ENCODE measurements at regions not wholly inside any gene's neighbourhood (a gene's known extent, or its start where the extent isn't known, plus 50 kb on each side); places are given as distances from the start of the nearest gene placed in this dataset.
A peak's percentile ranks its signal among the peaks of the same experiment; 100 is the strongest.

- ChIA-PET POLR2A (no interaction called here), RAD21 (ENCODE audit: low non-redundant PET in 1 of 2, low total read pairs in 2 of 2, uncharacterized antibody in 2 of 2, unreplicated experiment in 2 of 2) (no interaction called here), CTCF (no interaction called here)
- no peaks in the 10 kb centered on the region for H3K27me3 ChIP-seq (ENCODE audit: insufficient read depth, low read length)
- H3K9me2 ChIP-seq (ENCODE audit: insufficient read depth): no peaks in the 10 kb centered on the region
- H3K9ac ChIP-seq (ENCODE audit: low read length): no peak overlapping the region
- H3K4me1 ChIP-seq (ENCODE audit: control insufficient read depth in 1 of 2, insufficient read depth in 2 of 2, low read length in 2 of 2): no peaks in the 10 kb centered on the region
- no peak for DNase-seq (ENCODE audit: low read depth, low spot score)
- BruUV-seq (replicated peaks): no TSS peak
- no peaks in the 10 kb centered on the region for H4K20me1 ChIP-seq (ENCODE audit: insufficient read depth)
- no peak overlapping the region for H3K27ac ChIP-seq (ENCODE audit: low read depth, low read length)
- no peak overlapping the region for H2AFZ ChIP-seq (ENCODE audit: low read depth, low read length, poor library complexity, severe bottlenecking)
- H3K4me3 ChIP-seq (replicated peaks in 1 of 2; ENCODE audit: low read depth in 1 of 2, low read length in 2 of 2): no peak overlapping the region
- no peak for TF ChIP-seq EZH2phosphoT487 (IDR thresholded peaks at IDR 0.05; ENCODE audit: borderline replicate concordance)
- no peak for TF ChIP-seq MAX (IDR thresholded peaks at IDR 0.05)
- H3K36me3 ChIP-seq (ENCODE audit: control insufficient read depth in 1 of 2, insufficient read depth in 2 of 2, low read length in 2 of 2): no peaks in the 10 kb centered on the region
- ATAC-seq: no peak
- no peaks in the 10 kb centered on the region for H3K79me2 ChIP-seq (ENCODE audit: insufficient read depth, low read length)
- no peaks in the 10 kb centered on the region for H3K9me3 ChIP-seq (ENCODE audit: control insufficient read depth in 1 of 2, insufficient read depth in 1 of 2, low read depth in 1 of 2, low read length in 2 of 2)
- H3K4me2 ChIP-seq (ENCODE audit: low read length): no peak overlapping the region
- intact Hi-C loops (cut with micrococcal nuclease): no loop called here
These were observed 461.3 kb downstream of the TMEM232 start for GRCh38 chr5:110265162-110265561.

GRCh38 chr5:110267714-110268113, 458.8 kb downstream of the TMEM232 start:
- Histone ChIP-seq H3K36me3 (ENCODE audit: control insufficient read depth in 1 of 2, insufficient read depth in 2 of 2, low read length in 2 of 2) (no peaks in the 10 kb centered on the region), H3K4me1 (ENCODE audit: control insufficient read depth in 1 of 2, insufficient read depth in 2 of 2, low read length in 2 of 2) (no peaks in the 10 kb centered on the region), H3K27ac (ENCODE audit: low read depth, low read length) (no peak overlapping the region), H2AFZ (ENCODE audit: low read depth, low read length, poor library complexity, severe bottlenecking) (no peak overlapping the region), H3K79me2 (ENCODE audit: insufficient read depth, low read length) (no peaks in the 10 kb centered on the region), H3K27me3 (ENCODE audit: insufficient read depth, low read length) (no peaks in the 10 kb centered on the region), H3K9ac (ENCODE audit: low read length) (no peak overlapping the region), H3K9me3 (ENCODE audit: control insufficient read depth in 1 of 2, insufficient read depth in 1 of 2, low read depth in 1 of 2, low read length in 2 of 2) (no peaks in the 10 kb centered on the region), H3K4me3 (replicated peaks in 1 of 2; ENCODE audit: low read depth in 1 of 2, low read length in 2 of 2) (no peak overlapping the region), H4K20me1 (ENCODE audit: insufficient read depth) (no peaks in the 10 kb centered on the region), H3K4me2 (ENCODE audit: low read length) (no peak overlapping the region), H3K9me2 (ENCODE audit: insufficient read depth) (no peaks in the 10 kb centered on the region)
- ATAC-seq: peak; percentile 44; the same call in 1 of the 2 replicates
- TF ChIP-seq EZH2phosphoT487 (IDR thresholded peaks at IDR 0.05; ENCODE audit: borderline replicate concordance) (no peak), CTCF (IDR thresholded peaks at IDR 0.05 in 2 of 3, conservative IDR thresholded peaks at IDR 0.05 in 1 of 3; ENCODE audit: borderline replicate concordance in 1 of 3, insufficient read depth in 1 of 3, low read depth in 2 of 3, low read length in 2 of 3) (0 out of 6 replicates have a peak, but pooled peaks of 1 of the 3 experiments have one; percentile 3)
- ChIA-PET CTCF (no interaction called here), RAD21 (ENCODE audit: low non-redundant PET in 1 of 2, low total read pairs in 2 of 2, uncharacterized antibody in 2 of 2, unreplicated experiment in 2 of 2) (no interaction called here), POLR2A (no interaction called here)
- BruUV-seq (replicated peaks): no TSS peak
- no peak for DNase-seq (ENCODE audit: low read depth, low spot score)
- intact Hi-C loops (cut with micrococcal nuclease): no loop called here
